ENCODE measurements at regions not wholly inside any gene's neighbourhood (a gene's known extent, or its start where the extent isn't known, plus 50 kb on each side); places are given as distances from the start of the nearest gene placed in this dataset.
"Not testable (repeated sequence)": the region's sequence is repeated elsewhere in the genome, so short reads cannot be mapped to it uniquely, and the experiment has no call there.

DNA sequence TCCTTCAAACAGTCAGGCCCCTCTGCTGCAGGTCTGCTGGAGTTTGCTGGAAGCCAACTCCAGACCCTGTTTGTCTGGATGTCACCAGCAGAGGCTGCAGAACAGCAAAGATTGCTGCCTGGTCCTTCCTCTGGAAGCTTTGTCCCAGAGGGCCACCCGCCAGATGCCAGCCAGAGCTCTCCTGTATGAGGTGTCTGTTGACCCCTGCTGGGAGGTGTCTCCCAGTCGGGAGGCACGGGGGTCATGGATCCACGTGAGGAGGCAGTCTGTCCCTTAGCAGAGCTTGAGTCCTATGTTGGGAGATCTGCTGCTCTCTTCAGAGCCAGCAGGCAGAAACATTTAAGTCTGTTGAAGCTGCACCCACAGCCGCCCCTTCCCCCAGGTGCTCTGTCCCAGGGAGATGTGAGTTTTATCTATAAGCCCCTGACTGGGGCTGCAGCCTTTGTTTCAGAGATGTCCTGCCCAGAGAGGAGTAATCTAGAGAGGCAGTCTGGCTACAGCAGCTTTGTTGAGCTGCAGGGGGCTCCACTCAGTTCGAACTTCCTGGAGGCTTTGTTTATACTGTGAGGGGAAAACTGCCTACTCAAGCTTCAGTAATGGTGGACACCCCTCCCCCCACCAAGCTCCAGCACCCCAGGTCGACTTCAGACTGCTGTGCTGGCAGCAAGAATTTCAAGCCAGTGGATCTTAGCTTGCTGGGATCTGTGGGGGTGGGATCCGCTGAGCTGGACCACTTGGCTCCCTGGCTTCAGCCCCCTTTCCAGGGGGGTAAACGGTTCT, 72.1 kb downstream of the OGFRL1 start:
- H3K9ac ChIP-seq (ENCODE audit: low read depth in 2 of 2, low read length in 2 of 2); DNase-seq; H3K36me3 ChIP-seq; H3K4me1 ChIP-seq; H3K4me3 ChIP-seq; H3K27ac ChIP-seq; H3K9me3 ChIP-seq; intact Hi-C loops (cut with DNase I); H3K27me3 ChIP-seq: not testable (repeated sequence)

DNA sequence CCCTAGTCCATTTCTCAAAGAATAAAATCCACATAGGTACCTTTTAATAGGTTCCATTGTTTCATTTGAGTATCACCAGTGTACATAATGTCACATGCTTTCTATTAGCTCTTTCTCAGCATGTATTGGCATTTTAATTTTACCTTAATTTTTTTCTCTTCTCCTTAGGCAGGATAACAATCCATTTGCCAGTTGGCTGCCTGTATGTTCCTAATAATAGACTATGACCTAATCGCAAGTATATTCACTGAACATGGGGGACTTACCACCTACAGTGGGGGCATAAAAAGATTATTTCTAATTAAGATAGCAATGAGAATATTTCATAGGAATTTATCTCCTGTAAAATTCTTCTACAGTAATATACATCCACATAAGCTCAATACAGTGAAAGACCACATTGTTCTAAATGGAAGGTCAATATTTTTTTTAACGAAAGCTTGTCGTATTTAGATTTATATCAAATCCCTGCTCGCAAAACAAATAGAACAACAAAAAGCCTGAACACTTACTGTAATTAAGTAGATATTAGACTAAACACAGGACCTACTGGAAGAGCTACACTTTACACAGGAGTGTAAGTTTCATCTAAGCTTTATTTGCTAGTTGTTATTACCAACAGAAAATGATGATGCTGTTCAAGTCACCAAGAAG, 76.4 kb downstream of the OGFRL1 start:
- H3K4me3 ChIP-seq, result no peak overlapping the region
- DNase-seq, result no peak
- H3K9ac ChIP-seq (ENCODE audit: low read depth in 2 of 2, low read length in 2 of 2), result no peak overlapping the region
- H3K27me3 ChIP-seq, result no peaks in the 10 kb centered on the region
- H3K36me3 ChIP-seq, result no peaks in the 10 kb centered on the region
- intact Hi-C loops (cut with DNase I), result no loop called here
- TF ChIP-seq, protein P1, sequence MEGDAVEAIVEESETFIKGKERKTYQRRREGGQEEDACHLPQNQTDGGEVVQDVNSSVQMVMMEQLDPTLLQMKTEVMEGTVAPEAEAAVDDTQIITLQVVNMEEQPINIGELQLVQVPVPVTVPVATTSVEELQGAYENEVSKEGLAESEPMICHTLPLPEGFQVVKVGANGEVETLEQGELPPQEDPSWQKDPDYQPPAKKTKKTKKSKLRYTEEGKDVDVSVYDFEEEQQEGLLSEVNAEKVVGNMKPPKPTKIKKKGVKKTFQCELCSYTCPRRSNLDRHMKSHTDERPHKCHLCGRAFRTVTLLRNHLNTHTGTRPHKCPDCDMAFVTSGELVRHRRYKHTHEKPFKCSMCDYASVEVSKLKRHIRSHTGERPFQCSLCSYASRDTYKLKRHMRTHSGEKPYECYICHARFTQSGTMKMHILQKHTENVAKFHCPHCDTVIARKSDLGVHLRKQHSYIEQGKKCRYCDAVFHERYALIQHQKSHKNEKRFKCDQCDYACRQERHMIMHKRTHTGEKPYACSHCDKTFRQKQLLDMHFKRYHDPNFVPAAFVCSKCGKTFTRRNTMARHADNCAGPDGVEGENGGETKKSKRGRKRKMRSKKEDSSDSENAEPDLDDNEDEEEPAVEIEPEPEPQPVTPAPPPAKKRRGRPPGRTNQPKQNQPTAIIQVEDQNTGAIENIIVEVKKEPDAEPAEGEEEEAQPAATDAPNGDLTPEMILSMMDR (IDR thresholded peaks at IDR 0.05), result no peak
- H3K9me3 ChIP-seq, result no peaks in the 10 kb centered on the region
- H3K27ac ChIP-seq, result no peak overlapping the region
- peaks cover 4% of the 10 kb centered on the region for H3K4me1 ChIP-seq

DNA sequence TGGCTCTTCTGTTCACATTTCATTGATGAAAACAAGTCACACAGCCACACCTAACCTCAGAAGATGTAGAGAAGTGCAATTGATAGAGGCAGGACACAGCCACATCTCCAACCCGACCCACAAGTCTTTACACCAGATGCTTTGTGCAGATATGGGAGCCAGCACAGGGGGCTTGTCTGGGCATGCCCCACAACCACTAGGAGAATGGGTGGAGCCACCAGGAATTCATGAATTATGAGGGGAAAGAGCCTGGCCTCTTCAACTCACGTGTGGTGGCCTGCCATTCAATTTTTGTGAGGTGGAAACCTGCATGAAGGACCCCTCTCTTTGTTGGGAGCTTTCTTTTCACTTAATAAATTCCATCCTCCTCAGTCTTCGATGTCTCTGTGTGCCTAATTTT, 79.1 kb downstream of the OGFRL1 start:
- Histone ChIP-seq H3K9me3 (no peaks in the 10 kb centered on the region), H3K4me3 (no peak overlapping the region), H3K9ac (ENCODE audit: low read depth in 2 of 2, low read length in 2 of 2) (no peak overlapping the region), H3K27me3 (no peaks in the 10 kb centered on the region), H3K27ac (no peak overlapping the region), H3K36me3 (no peaks in the 10 kb centered on the region), H3K4me1 (peaks cover 4% of the 10 kb centered on the region)
- DNase-seq, result no peak
- TF ChIP-seq, protein P1 (IDR thresholded peaks at IDR 0.05), result no peak
- intact Hi-C loops (cut with DNase I), result no loop called here

DNA sequence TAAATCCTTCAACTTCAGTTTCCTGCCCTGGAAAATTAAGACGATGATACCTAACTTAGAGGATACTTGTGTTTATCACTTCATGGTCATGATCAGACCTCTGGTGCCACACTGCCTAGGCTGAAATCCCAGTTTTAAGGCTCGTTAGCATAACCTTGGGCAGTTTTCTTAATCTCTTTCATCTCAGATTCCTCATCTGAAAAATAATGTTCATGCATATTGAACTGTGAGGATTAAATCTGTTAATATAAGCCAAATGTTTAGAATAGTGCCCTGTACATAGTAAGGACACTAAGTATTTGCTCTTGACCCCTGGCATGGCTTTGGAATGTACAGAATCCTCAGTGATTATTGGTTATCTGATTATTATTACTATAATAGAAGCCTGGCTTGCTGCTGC, 79.7 kb downstream of the OGFRL1 start:
- Histone ChIP-seq H3K36me3 (no peaks in the 10 kb centered on the region), H3K27me3 (no peaks in the 10 kb centered on the region), H3K9ac (ENCODE audit: low read depth in 2 of 2, low read length in 2 of 2) (no peak overlapping the region), H3K4me1 (peaks cover 4% of the 10 kb centered on the region), H3K9me3 (no peaks in the 10 kb centered on the region), H3K4me3 (no peak overlapping the region), H3K27ac (no peak overlapping the region)
- DNase-seq, result no peak
- TF ChIP-seq, protein P1 (IDR thresholded peaks at IDR 0.05), result no peak
- intact Hi-C loops (cut with DNase I), result no loop called here

DNA sequence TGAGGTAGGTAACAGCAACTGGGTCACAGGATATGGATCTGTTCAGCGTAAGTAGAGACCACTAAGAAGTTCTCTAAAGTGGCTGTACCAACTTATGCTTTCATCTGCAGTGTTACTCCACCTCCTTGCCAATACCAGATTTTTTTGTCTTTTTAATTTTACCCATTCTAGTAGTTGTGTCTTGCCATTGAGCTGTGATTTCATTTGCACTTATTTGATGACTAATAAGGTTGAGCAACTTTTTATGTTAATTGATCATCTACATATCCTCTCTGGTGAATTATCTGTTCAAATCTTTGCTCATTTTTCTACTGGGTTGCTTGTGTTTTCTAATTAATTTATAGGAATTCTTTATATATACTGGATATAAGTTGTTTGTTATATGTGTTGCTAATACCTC, 82.9 kb downstream of the OGFRL1 start:
- intact Hi-C loops (cut with DNase I), result no loop called here
- no peak for DNase-seq
- H3K4me3 ChIP-seq, result no peak overlapping the region
- no peak overlapping the region for H3K27ac ChIP-seq
- H3K4me1 ChIP-seq, result no peaks in the 10 kb centered on the region
- TF ChIP-seq, protein P1 (IDR thresholded peaks at IDR 0.05), result no peak
- no peak overlapping the region for H3K9ac ChIP-seq (ENCODE audit: low read depth in 2 of 2, low read length in 2 of 2)
- H3K9me3 ChIP-seq, result no peaks in the 10 kb centered on the region
- no peaks in the 10 kb centered on the region for H3K36me3 ChIP-seq
- no peaks in the 10 kb centered on the region for H3K27me3 ChIP-seq

DNA sequence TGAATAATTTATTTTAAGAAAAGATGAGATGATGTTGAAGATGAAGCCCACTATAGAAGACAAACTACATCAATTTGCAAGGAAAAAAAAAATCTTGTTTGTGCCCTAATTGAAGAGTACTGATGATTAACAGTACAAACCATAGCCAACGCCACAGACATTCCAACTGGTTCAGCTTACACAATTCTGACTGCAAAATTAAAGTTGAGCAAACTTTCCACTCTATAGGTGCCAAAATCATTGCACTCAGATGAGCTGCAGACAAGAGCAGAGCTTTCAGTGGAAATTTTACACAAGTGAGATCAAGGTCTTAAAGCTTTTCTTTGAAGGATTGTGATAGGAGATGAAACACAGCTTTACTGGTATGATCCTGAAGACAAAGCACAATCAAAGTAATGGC, 85.3 kb downstream of the OGFRL1 start:
- no peak for DNase-seq
- Histone ChIP-seq H3K27me3 (no peaks in the 10 kb centered on the region), H3K27ac (no peak overlapping the region), H3K36me3 (no peaks in the 10 kb centered on the region), H3K4me3 (no peak overlapping the region), H3K9ac (ENCODE audit: low read depth in 2 of 2, low read length in 2 of 2) (no peak overlapping the region), H3K4me1 (no peaks in the 10 kb centered on the region), H3K9me3 (no peaks in the 10 kb centered on the region)
- intact Hi-C loops (cut with DNase I), result no loop called here
- TF ChIP-seq, protein P1 (IDR thresholded peaks at IDR 0.05), result no peak
